Stimulated activated CD4-positive, alpha-beta T cell treated with anti-CD3 and anti-CD28 coated beads, Interleukin-2, amount 100 ng/mL, for 24 hours (primary cell): ENCODE measurements at regions not wholly inside any gene's neighbourhood (a gene's known extent, or its start where the extent isn't known, plus 50 kb on each side); places are given as distances from the start of the nearest gene placed in this dataset.
"Not testable (repeated sequence)": the region's sequence is repeated elsewhere in the genome, so short reads cannot be mapped to it uniquely, and the experiment has no call there.

Source experiments
- DNase-seq, 2 donors: peaks; one replicate each; pipeline ENCODE4 v3.0.0-alpha.2; 2020

GRCh38 chr21:35982717-35983116 lies 77.6 kb downstream of the SETD4 start:
- no peak for DNase-seq

GRCh38 chr21:35981514-35982070 lies 78.7 kb downstream of the SETD4 start:
- DNase-seq = no peak

GRCh38 chr21:35980821-35981220 lies 79.5 kb downstream of the SETD4 start:
- no peak for DNase-seq

GRCh38 chr21:35977860-35978259 lies 82.5 kb downstream of the SETD4 start:
- not testable (repeated sequence) for DNase-seq

- no peak for DNase-seq
These were observed 83.4 kb downstream of the SETD4 start for GRCh38 chr21:35976929-35977328.

GRCh38 chr21:35976481-35976880 lies 83.8 kb downstream of the SETD4 start:
- no peak for DNase-seq

- DNase-seq = no peak
These were observed 85.6 kb downstream of the SETD4 start for GRCh38 chr21:35974775-35975174.

GRCh38 chr21:35971824-35972223 lies 88.5 kb downstream of the SETD4 start:
- no peak for DNase-seq

GRCh38 chr21:35969281-35969680 lies 91.0 kb downstream of the SETD4 start:
- no peak for DNase-seq

- no peak for DNase-seq
These were observed 91.8 kb downstream of the SETD4 start for GRCh38 chr21:35968564-35968963.

GRCh38 chr21:35965699-35966098 lies 94.6 kb downstream of the SETD4 start:
- no peak for DNase-seq

- DNase-seq = no peak
These were observed 96.3 kb downstream of the SETD4 start for GRCh38 chr21:35963920-35964451.

- DNase-seq = no peak
These were observed 97.4 kb downstream of the SETD4 start for GRCh38 chr21:35962917-35963316.

GRCh38 chr21:35954066-35954465 lies 106.3 kb downstream of the SETD4 start:
- no peak for DNase-seq

- DNase-seq = no peak
These were observed 106.7 kb downstream of the SETD4 start for GRCh38 chr21:35953597-35953996.

- DNase-seq = no peak
These were observed 107.5 kb downstream of the SETD4 start for GRCh38 chr21:35952651-35953340.

- DNase-seq = no peak
These were observed 111.3 kb downstream of the SETD4 start for GRCh38 chr21:35948982-35949381.

- no peak for DNase-seq
These were observed 115.1 kb downstream of the SETD4 start for GRCh38 chr21:35945089-35945671.

GRCh38 chr21:35943752-35944151 lies 116.6 kb downstream of the SETD4 start:
- no peak for DNase-seq

GRCh38 chr21:35942211-35943144 lies 117.8 kb downstream of the SETD4 start:
- DNase-seq = no peak

GRCh38 chr21:35940074-35940927 lies 120.0 kb downstream of the SETD4 start:
- no peak for DNase-seq

- DNase-seq = no peak
These were observed 121.9 kb downstream of the SETD4 start for GRCh38 chr21:35938446-35938845.
